ENCODE measurements at regions not wholly inside any gene's neighbourhood (a gene's known extent, or its start where the extent isn't known, plus 50 kb on each side); places are given as distances from the start of the nearest gene placed in this dataset.

DNA sequence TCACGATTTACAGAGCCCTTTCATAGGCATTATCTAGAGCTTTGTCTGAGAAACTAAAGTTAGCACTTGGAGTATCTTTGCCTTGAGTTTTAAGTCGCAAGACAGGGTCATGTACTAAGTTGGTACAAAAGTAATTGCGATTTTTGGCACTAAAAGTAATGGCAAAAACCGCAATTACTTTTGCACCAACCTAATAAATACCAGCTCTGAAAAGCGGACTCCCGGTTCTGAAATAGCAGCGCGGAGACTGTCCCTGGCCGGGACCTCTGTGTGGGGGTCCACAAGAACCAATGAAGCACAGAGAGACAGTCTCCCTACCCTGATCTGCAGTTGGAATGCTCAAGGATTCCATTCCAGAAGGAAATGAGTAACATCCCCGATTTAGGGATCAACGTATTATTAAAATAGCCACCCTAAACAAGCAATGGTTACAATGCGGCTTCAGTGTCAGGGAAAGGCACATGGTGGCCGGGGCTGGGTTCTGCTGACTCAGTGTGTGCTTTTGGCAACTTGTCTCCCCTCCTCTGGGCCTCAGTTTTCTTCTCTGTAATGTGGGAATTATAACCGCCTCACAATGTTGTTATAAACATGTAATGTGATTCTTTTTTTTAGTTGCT lies 150.3 kb upstream of the MCTP2 start:
- no peak overlapping the region for H3K27ac Mint-ChIP-seq
- no peak overlapping the region for H3K4me3 Mint-ChIP-seq

GRCh38 chr15:94080416-94080815 lies 150.9 kb upstream of the MCTP2 start:
- DNase-seq: peak; percentile 20
- Mint-ChIP-seq H3K27me3 (ENCODE audit: low read depth, poor library complexity) (peaks cover 24% of the 10 kb centered on the region), H3K27ac (no peak overlapping the region), H3K36me3 (ENCODE audit: low read depth) (no peaks in the 10 kb centered on the region), H3K4me3 (no peak overlapping the region), H3K9me3 (no peaks in the 10 kb centered on the region), H3K4me1 (peaks cover 28% of the 10 kb centered on the region)
- TF ChIP-seq, protein P1, sequence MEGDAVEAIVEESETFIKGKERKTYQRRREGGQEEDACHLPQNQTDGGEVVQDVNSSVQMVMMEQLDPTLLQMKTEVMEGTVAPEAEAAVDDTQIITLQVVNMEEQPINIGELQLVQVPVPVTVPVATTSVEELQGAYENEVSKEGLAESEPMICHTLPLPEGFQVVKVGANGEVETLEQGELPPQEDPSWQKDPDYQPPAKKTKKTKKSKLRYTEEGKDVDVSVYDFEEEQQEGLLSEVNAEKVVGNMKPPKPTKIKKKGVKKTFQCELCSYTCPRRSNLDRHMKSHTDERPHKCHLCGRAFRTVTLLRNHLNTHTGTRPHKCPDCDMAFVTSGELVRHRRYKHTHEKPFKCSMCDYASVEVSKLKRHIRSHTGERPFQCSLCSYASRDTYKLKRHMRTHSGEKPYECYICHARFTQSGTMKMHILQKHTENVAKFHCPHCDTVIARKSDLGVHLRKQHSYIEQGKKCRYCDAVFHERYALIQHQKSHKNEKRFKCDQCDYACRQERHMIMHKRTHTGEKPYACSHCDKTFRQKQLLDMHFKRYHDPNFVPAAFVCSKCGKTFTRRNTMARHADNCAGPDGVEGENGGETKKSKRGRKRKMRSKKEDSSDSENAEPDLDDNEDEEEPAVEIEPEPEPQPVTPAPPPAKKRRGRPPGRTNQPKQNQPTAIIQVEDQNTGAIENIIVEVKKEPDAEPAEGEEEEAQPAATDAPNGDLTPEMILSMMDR (IDR thresholded peaks at IDR 0.05): no peak

More for the DNA sequence above, 150.3 kb upstream of the MCTP2 start:
- H3K4me1 Mint-ChIP-seq: peaks cover 21% of the 10 kb centered on the region
- H3K9me3 Mint-ChIP-seq: no peaks in the 10 kb centered on the region
- no peak for DNase-seq
- peaks cover 24% of the 10 kb centered on the region for H3K27me3 Mint-ChIP-seq (ENCODE audit: low read depth, poor library complexity)
- TF ChIP-seq, protein P1 (IDR thresholded peaks at IDR 0.05): no peak
- H3K36me3 Mint-ChIP-seq (ENCODE audit: low read depth): no peaks in the 10 kb centered on the region

DNA sequence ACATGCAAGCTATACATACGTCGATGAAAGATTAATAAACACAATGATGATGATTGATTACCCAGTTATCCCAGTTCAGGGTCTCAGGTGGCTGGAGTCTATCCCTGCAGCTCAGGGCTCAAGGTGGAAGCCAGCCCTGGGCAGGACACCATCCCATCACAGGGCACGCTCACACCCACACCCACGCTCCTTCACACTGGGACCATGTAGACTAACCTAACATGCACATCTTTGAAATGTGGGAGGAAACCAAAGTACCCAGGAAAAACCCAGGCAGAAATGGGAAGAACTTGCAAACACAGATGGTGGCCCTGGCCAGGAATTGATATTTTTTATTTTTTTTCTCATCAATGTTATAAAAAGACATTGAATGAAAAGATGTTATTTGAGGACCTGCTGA lies 151.4 kb upstream of the MCTP2 start:
- H3K27me3 Mint-ChIP-seq (ENCODE audit: low read depth, poor library complexity): peaks cover 24% of the 10 kb centered on the region
- peaks cover 32% of the 10 kb centered on the region for H3K4me1 Mint-ChIP-seq
- TF ChIP-seq, protein P1 (IDR thresholded peaks at IDR 0.05): no peak
- no peak for DNase-seq
- H3K27ac Mint-ChIP-seq: no peak overlapping the region
- no peaks in the 10 kb centered on the region for H3K36me3 Mint-ChIP-seq (ENCODE audit: low read depth)
- no peaks in the 10 kb centered on the region for H3K9me3 Mint-ChIP-seq
- no peak overlapping the region for H3K4me3 Mint-ChIP-seq

GRCh38 chr15:94079459-94079858 lies 151.9 kb upstream of the MCTP2 start:
- Mint-ChIP-seq H3K27me3 (ENCODE audit: low read depth, poor library complexity) (peaks cover 24% of the 10 kb centered on the region), H3K9me3 (no peaks in the 10 kb centered on the region), H3K36me3 (ENCODE audit: low read depth) (no peaks in the 10 kb centered on the region), H3K4me1 (peaks cover 34% of the 10 kb centered on the region), H3K4me3 (no peak overlapping the region), H3K27ac (no peak overlapping the region)
- no peak for DNase-seq
- TF ChIP-seq, protein P1 (IDR thresholded peaks at IDR 0.05): no peak

- peaks cover 22% of the 10 kb centered on the region for H3K27me3 Mint-ChIP-seq (ENCODE audit: low read depth, poor library complexity)
- no peaks in the 10 kb centered on the region for H3K9me3 Mint-ChIP-seq
- H3K36me3 Mint-ChIP-seq (ENCODE audit: low read depth): no peaks in the 10 kb centered on the region
- no peak overlapping the region for H3K27ac Mint-ChIP-seq
- TF ChIP-seq, protein P1 (IDR thresholded peaks at IDR 0.05): no peak
- H3K4me3 Mint-ChIP-seq: no peak overlapping the region
- H3K4me1 Mint-ChIP-seq: peaks cover 21% of the 10 kb centered on the region
- no peak for DNase-seq
Observed at GRCh38 chr15:94077938-94078337, 153.4 kb upstream of the MCTP2 start.

DNA sequence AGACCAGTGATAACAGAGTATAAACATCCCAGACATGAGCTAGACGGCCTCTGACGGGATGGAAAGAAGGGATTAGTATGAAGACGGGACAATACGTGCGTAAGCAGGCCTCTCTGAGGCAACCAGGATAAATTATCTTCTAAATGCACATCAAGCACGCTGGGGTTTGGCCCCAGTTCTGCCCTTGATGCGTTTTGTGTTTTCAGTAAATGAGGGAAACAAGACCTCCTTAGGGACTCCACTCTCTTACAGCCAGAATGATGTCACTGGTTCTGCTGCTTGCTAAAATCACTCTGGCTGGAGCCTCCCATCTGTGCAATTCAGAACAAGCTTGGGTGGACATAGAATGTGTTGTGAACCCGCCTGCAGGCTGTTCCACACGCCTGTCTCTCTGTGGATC lies 156.0 kb upstream of the MCTP2 start:
- Mint-ChIP-seq H3K27ac (no peak overlapping the region), H3K9me3 (no peaks in the 10 kb centered on the region), H3K36me3 (ENCODE audit: low read depth) (no peaks in the 10 kb centered on the region), H3K27me3 (ENCODE audit: low read depth, poor library complexity) (peaks cover 20% of the 10 kb centered on the region), H3K4me3 (no peak overlapping the region), H3K4me1 (peaks cover 20% of the 10 kb centered on the region)
- no peak for DNase-seq
- TF ChIP-seq, protein P1 (IDR thresholded peaks at IDR 0.05): no peak

Data from nephron progenitor cell (in vitro differentiated cells).